Tibial nerve (tissue), 4 donors: ENCODE measurements at regions not wholly inside any gene's neighbourhood (a gene's known extent, or its start where the extent isn't known, plus 50 kb on each side); places are given as distances from the start of the nearest gene placed in this dataset.

Source experiments
- EP300 ChIP-seq, 2 donors: sonication (generic); formaldehyde crosslinking; IDR thresholded peaks; one replicate each; pipeline ENCODE4 v1.6.1; 2017; ENCODE audit warnings: antibody characterized with exemption in 2 of 2, mild to moderate bottlenecking in 1 of 2
- POLR2A ChIP-seq, 2 donors: fragments of 450-650 bp; IDR thresholded peaks; one replicate each; pipeline ENCODE4 v1.6.1; 2017; ENCODE audit warnings: antibody characterized with exemption in 2 of 2, mild to moderate bottlenecking in 2 of 2, moderate library complexity in 2 of 2
- TF ChIP-seq, protein P1 (sequence below), 5 experiments: fragments of 200-600 bp in 3 of 5; fragments of 450-650 bp in 2 of 5; sonication (generic) in 3 of 5; IDR thresholded peaks; one replicate each; pipeline ENCODE4 v1.5.1; 2016 to 2019; ENCODE audit warnings: antibody characterized with exemption in 5 of 5, mild to moderate bottlenecking in 3 of 5, moderate library complexity in 2 of 5

DNA sequence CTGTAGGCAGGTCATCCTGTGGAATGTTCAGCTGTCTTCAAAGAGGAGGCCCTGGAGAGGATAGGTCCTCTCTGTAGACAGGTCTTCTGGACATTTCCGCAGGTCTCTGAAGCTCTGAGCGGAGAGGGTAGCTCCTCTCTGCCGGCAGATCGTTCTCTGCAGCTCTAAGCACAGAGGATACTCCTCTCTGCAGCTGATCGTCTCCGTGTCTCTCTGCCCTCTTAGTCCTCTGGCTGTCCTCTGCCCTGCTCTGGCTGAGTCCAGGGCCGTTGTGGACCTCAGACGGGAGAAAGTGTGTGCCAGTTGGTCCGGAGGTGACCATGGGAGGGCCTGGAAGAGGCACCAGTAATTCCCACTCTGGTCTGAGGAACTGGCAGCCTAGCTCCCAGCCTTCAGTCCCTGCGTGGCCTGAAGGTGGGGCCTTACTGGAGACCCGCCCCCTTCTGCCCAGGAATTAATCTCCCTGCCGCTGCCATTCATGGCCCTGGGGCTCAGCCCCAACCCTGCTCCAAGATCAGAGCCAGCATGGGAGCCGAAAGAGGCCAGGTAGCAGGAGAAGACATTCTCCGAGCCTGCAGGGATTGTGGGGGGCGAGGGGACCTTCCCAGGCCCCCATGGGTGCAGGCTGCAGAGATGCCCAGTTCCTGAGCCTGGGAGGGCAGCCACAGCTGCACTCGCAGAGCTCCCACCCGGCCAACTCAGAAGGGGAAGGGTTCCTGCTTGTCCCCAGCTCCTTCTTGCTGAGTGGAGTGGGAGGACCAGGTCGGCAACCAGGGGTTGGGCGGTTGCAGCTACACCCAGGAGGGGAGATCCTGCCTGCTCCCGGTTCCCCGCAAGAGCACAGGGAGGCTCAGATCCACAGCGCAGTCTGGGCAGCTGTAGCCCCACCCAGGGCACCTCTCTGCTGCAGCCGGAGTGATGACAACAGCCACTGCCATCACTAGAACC is 488.7 kb downstream of the RSL24D1 start:
- TF ChIP-seq, protein P1, sequence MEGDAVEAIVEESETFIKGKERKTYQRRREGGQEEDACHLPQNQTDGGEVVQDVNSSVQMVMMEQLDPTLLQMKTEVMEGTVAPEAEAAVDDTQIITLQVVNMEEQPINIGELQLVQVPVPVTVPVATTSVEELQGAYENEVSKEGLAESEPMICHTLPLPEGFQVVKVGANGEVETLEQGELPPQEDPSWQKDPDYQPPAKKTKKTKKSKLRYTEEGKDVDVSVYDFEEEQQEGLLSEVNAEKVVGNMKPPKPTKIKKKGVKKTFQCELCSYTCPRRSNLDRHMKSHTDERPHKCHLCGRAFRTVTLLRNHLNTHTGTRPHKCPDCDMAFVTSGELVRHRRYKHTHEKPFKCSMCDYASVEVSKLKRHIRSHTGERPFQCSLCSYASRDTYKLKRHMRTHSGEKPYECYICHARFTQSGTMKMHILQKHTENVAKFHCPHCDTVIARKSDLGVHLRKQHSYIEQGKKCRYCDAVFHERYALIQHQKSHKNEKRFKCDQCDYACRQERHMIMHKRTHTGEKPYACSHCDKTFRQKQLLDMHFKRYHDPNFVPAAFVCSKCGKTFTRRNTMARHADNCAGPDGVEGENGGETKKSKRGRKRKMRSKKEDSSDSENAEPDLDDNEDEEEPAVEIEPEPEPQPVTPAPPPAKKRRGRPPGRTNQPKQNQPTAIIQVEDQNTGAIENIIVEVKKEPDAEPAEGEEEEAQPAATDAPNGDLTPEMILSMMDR (IDR thresholded peaks at IDR 0.05): no peak
- TF ChIP-seq POLR2A (IDR thresholded peaks at IDR 0.05) (no peak), EP300 (IDR thresholded peaks at IDR 0.05) (no peak)
